B cell (primary cell): ENCODE measurements at regions not wholly inside any gene's neighbourhood (a gene's known extent, or its start where the extent isn't known, plus 50 kb on each side); places are given as distances from the start of the nearest gene placed in this dataset.

ENCODE experiments used
- CTCF ChIP-seq: fragments of 200-600 bp; IDR thresholded peaks from one replicate; pipeline ENCODE4 v1.8.0; 2022; ENCODE audit warnings: antibody characterized with exemption, mild to moderate bottlenecking
- EZH2 ChIP-seq: IDR thresholded peaks from 2 replicates; pipeline ENCODE4 v1.6.1; 2012; ENCODE audit warnings: borderline replicate concordance, low read depth, mild to moderate bottlenecking, moderate library complexity, low read length; ENCODE audit not compliant: insufficient read depth, poor library complexity, severe bottlenecking

GRCh38 chr16:85527042-85527766, 85.9 kb upstream of the GSE1 start:
- no peak for TF ChIP-seq CTCF
- no peak for TF ChIP-seq EZH2
